Left lung (tissue), 4 donors: ENCODE measurements at regions not wholly inside any gene's neighbourhood (a gene's known extent, or its start where the extent isn't known, plus 50 kb on each side); places are given as distances from the start of the nearest gene placed in this dataset.

Source experiments
- ATAC-seq: fragments of 200-7000 bp; cut with Tn5 transposase; one replicate; pipeline ENCODE4 v1.9.1; 2020; ENCODE audit warnings: moderate library complexity
- DNase-seq, 4 donors: peaks; one replicate each; pipeline ENCODE4 v3.0.0-alpha.2; 2013 to 2020
- H3K27ac ChIP-seq, 2 donors: fragments of 200-600 bp; sonication (generic) in 1 of 2; one replicate each; pipeline versions ENCODE4 v1.5.0 to v1.8.0; 2020 to 2021
- H3K27me3 ChIP-seq, 2 donors: fragments of 200-600 bp; sonication (generic) in 1 of 2; one replicate each; pipeline versions ENCODE4 v1.5.0 to v1.8.0; 2020 to 2021
- H3K36me3 ChIP-seq, 2 donors: fragments of 200-600 bp; sonication (generic) in 1 of 2; one replicate each; pipeline versions ENCODE4 v1.5.0 to v1.8.0; 2020 to 2021
- H3K4me1 ChIP-seq, 2 donors: fragments of 200-600 bp; one replicate each; pipeline ENCODE4 v1.8.0; 2021
- H3K4me3 ChIP-seq, 2 donors: fragments of 200-600 bp; sonication (generic) in 1 of 2; one replicate each; pipeline versions ENCODE4 v1.5.0 to v1.8.0; 2020 to 2021; ENCODE audit warnings: mild to moderate bottlenecking in 1 of 2
- H3K9me3 ChIP-seq, 2 donors: fragments of 200-600 bp; sonication (generic) in 1 of 2; one replicate each; pipeline versions ENCODE4 v1.5.0 to v1.8.0; 2020 to 2021
- intact Hi-C, 2 donors: fragments of 100-400 bp; cut with DNase I; formaldehyde crosslinking; loops; one replicate each; pipeline versions ENCODE4 v1.11.2 to v1.14.2; 2022
- TF ChIP-seq, protein P1 (sequence below), 2 donors: fragments of 200-600 bp; sonication (generic) in 1 of 2; IDR thresholded peaks; one replicate each; pipeline versions ENCODE4 v1.5.0 to v1.8.0; 2021; ENCODE audit warnings: antibody characterized with exemption in 2 of 2
- donor health status: DM: no; HTN: yes; CAD: no.
- donor health status: DM: no; HTN: no; CAD: no.

- ATAC-seq (no peak), DNase-seq (no peak)
- Histone ChIP-seq H3K36me3 (no peaks in the 10 kb centered on the region), H3K27me3 (no peaks in the 10 kb centered on the region), H3K4me1 (no peaks in the 10 kb centered on the region), H3K27ac (no peak overlapping the region), H3K9me3 (peaks cover 0 to 14% of the 10 kb centered on the region in 2 donors), H3K4me3 (no peak overlapping the region)
- intact Hi-C loops = no loop called here
- TF ChIP-seq, protein P1, sequence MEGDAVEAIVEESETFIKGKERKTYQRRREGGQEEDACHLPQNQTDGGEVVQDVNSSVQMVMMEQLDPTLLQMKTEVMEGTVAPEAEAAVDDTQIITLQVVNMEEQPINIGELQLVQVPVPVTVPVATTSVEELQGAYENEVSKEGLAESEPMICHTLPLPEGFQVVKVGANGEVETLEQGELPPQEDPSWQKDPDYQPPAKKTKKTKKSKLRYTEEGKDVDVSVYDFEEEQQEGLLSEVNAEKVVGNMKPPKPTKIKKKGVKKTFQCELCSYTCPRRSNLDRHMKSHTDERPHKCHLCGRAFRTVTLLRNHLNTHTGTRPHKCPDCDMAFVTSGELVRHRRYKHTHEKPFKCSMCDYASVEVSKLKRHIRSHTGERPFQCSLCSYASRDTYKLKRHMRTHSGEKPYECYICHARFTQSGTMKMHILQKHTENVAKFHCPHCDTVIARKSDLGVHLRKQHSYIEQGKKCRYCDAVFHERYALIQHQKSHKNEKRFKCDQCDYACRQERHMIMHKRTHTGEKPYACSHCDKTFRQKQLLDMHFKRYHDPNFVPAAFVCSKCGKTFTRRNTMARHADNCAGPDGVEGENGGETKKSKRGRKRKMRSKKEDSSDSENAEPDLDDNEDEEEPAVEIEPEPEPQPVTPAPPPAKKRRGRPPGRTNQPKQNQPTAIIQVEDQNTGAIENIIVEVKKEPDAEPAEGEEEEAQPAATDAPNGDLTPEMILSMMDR (IDR thresholded peaks at IDR 0.05) = no peak
These were observed 478.9 kb downstream of the HTR1A start for GRCh38 chr5:63483338-63483737.

DNA sequence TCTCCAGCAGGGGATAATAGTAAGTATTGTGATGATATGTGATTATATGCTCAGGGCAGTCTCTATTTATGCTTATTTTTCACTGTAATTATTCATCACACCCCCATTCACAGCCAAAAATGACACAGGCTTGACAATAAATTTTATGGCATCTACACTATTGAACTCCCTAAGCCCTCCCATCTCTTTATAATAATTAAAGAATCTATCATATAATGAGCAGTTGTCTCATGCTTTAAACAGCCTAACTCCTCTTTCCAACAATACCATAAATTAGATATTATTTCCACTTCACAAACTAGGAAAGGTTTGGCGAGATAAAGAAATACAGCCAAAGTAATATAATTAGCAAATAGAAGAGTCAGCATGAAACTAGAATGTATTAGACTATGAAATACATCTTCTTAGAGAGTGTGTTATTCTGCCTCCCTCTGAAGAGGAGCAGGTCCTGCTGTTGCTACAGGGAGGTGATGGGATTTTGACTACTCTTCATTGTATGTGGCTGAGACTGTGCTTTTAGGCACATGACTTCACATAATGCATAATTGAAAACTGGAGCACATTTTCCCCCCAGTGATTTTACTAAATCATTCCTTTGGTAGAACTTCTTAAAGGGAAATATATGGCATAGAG is 488.8 kb downstream of the HTR1A start:
- TF ChIP-seq, protein P1 (IDR thresholded peaks at IDR 0.05) = no peak
- Histone ChIP-seq H3K9me3 (peaks cover 0 to 9% of the 10 kb centered on the region in 2 donors), H3K27ac (no peak overlapping the region), H3K27me3 (no peaks in the 10 kb centered on the region), H3K4me3 (no peak overlapping the region), H3K36me3 (no peaks in the 10 kb centered on the region), H3K4me1 (no peaks in the 10 kb centered on the region)
- DNase-seq (no peak), ATAC-seq (no peak)
- intact Hi-C loops = no loop called here

DNA sequence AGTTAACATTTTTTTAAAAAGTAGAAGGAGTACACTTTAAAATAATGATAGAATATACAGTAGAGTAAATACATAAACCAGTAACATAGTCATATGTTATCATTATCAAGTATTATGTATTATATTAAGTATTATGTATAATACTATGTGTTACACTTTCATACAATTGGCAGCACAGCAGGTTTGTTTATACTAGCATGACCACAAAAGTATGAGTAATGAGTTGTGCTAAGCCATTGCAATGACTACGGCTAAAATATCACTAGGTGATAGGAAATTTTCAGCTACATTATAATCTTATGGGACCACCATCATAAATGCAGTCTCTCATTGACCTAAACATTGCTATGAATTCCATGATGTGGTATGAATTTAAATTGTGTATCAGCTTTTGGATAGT is 506.0 kb downstream of the HTR1A start:
- Histone ChIP-seq H3K27me3 (no peaks in the 10 kb centered on the region), H3K4me3 (no peak overlapping the region), H3K27ac (no peak overlapping the region), H3K9me3 (peaks cover 0 to 14% of the 10 kb centered on the region in 2 donors), H3K36me3 (no peaks in the 10 kb centered on the region), H3K4me1 (no peaks in the 10 kb centered on the region)
- ATAC-seq (no peak), DNase-seq (no peak)
- intact Hi-C loops = no loop called here
- TF ChIP-seq, protein P1 (IDR thresholded peaks at IDR 0.05) = no peak

DNA sequence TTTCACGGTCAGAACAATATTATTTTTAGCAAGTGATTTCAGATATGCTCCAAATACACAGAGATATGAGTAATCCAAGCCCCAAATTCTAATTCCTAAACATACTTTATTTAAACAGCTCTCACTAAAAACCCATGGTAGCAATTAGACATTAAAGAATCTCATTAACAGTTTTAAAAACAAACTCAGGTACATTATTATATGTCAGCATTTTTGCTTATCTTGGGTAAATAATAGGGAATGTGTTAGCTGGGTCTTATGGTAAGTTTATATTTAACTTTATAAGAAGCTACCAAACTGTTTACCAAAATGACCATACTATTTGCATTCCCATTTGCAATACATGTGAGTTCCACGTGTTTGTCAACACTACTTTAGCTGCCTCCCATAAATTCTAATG is 511.1 kb downstream of the HTR1A start:
- Histone ChIP-seq H3K4me3 (no peak overlapping the region), H3K4me1 (no peaks in the 10 kb centered on the region), H3K27me3 (no peaks in the 10 kb centered on the region), H3K27ac (no peak overlapping the region), H3K9me3 (no peaks in the 10 kb centered on the region), H3K36me3 (no peaks in the 10 kb centered on the region)
- intact Hi-C loops = no loop called here
- TF ChIP-seq, protein P1 (IDR thresholded peaks at IDR 0.05) = no peak
- DNase-seq (no peak), ATAC-seq (no peak)

DNA sequence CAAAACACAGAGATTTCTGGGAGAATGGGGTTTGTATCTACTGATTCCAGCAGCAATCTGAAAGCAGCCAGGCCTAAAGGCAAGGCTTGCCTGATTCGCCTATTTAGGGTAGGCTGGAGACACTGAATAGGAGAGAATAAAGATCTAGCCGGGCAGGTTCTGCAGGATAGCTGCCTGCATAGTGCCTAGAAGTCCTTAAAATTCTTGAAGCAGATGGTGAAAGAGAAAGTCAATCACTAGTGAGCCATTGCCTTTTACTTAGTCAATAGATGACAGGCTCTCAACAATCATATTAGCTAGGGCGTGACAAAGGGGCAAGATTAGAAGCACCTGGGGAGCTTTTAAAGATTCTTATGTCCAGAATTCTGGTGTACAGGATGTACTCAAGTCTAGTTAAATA is 522.7 kb downstream of the HTR1A start:
- intact Hi-C loops = no loop called here
- Histone ChIP-seq H3K4me3 (no peak overlapping the region), H3K27ac (peak overlapping the region; percentile 14 to 47), H3K36me3 (no peaks in the 10 kb centered on the region), H3K27me3 (no peaks in the 10 kb centered on the region), H3K4me1 (no peaks in the 10 kb centered on the region), H3K9me3 (no peaks in the 10 kb centered on the region)
- DNase-seq (peak in 2 of 4 donors; percentile 16 to 44), ATAC-seq (peak; percentile 91)
- TF ChIP-seq, protein P1 (IDR thresholded peaks at IDR 0.05) = no peak
